CD8-positive, alpha-beta memory T cell (primary cell): ENCODE measurements at regions not wholly inside any gene's neighbourhood (a gene's known extent, or its start where the extent isn't known, plus 50 kb on each side); places are given as distances from the start of the nearest gene placed in this dataset.

Experiments
- CTCF ChIA-PET: fragments of 350-600 bp; sonication (Branson Sonifier 250); formaldehyde crosslinking; loops from one replicate; lab custom pipeline; 2021; ENCODE audit warnings: antibody characterized with exemption; lab: Charles Lee
- POLR2A ChIA-PET: fragments of 350-600 bp; sonication (Branson Sonifier 250); formaldehyde crosslinking; loops from one replicate; lab custom pipeline; 2021; ENCODE audit warnings: antibody characterized with exemption; lab: Charles Lee
- DNase-seq, 5 donors: peaks; one replicate each; pipeline versions ENCODE4 v3.0.0 to v3.0.0-alpha.2; 2020 to 2022; ENCODE audit warnings: mixed read lengths in 1 of 5
- H3K27ac ChIP-seq: one replicate; pipeline ENCODE4 v1.7.0; 2013; ENCODE audit warnings: low read depth, mild to moderate bottlenecking, low read length, moderate library complexity
- H3K27me3 ChIP-seq: 2 replicates; pipeline ENCODE4 v1.7.0; 2013; ENCODE audit warnings: low read length, mild to moderate bottlenecking; ENCODE audit not compliant: insufficient read depth, poor library complexity, severe bottlenecking
- H3K36me3 ChIP-seq: 2 replicates; pipeline ENCODE4 v1.7.0; 2013; ENCODE audit warnings: mild to moderate bottlenecking, low read length, moderate library complexity; ENCODE audit not compliant: insufficient read depth
- H3K4me1 ChIP-seq: 2 replicates; pipeline ENCODE4 v1.7.0; 2013; ENCODE audit warnings: mild to moderate bottlenecking, low read length, moderate library complexity; ENCODE audit not compliant: insufficient read depth
- H3K4me3 ChIP-seq: 2 replicates; pipeline ENCODE4 v1.7.0; 2013; ENCODE audit warnings: mild to moderate bottlenecking, low read length
- H3K9me3 ChIP-seq: 2 replicates; pipeline ENCODE4 v1.7.0; 2013; ENCODE audit warnings: mild to moderate bottlenecking, low read length
- H3K27ac Mint-ChIP-seq, 8 donors: one replicate each; pipeline ENCODE4 v1.8.0; 2020 to 2021; ENCODE audit warnings: mixed read lengths in 8 of 8, mild to moderate bottlenecking in 6 of 8, inconsistent platforms in 3 of 8, moderate library complexity in 3 of 8
- H3K27me3 Mint-ChIP-seq, 2 donors: one replicate each; pipeline ENCODE4 v1.8.0; 2020 to 2021; ENCODE audit warnings: mixed read lengths in 2 of 2, mild to moderate bottlenecking in 1 of 2, moderate library complexity in 1 of 2
- H3K36me3 Mint-ChIP-seq, 3 donors: one replicate each; pipeline ENCODE4 v1.8.0; 2020 to 2021; ENCODE audit warnings: mixed read lengths in 3 of 3, inconsistent platforms in 1 of 3, mild to moderate bottlenecking in 1 of 3
- H3K4me1 Mint-ChIP-seq, 3 donors: one replicate each; pipeline ENCODE4 v1.8.0; 2020 to 2021; ENCODE audit warnings: mixed read lengths in 3 of 3, inconsistent platforms in 1 of 3, mild to moderate bottlenecking in 1 of 3
- H3K4me3 Mint-ChIP-seq, 7 donors: one replicate each; pipeline ENCODE4 v1.8.0; 2020 to 2021; ENCODE audit warnings: mixed read lengths in 7 of 7, mild to moderate bottlenecking in 6 of 7, moderate library complexity in 4 of 7, inconsistent platforms in 2 of 7
- H3K9me3 Mint-ChIP-seq, 5 donors: one replicate each; pipeline ENCODE4 v1.8.0; 2020 to 2022; ENCODE audit warnings: mixed read lengths in 5 of 5, mild to moderate bottlenecking in 3 of 5, moderate library complexity in 2 of 5, inconsistent platforms in 1 of 5

GRCh38 chrX:148204195-148204594, 223.1 kb downstream of the FMR1NB start:
- Histone ChIP-seq H3K4me1 (no peaks in the 10 kb centered on the region), H3K4me3 (no peak overlapping the region), H3K9me3 (no peaks in the 10 kb centered on the region), H3K36me3 (no peaks in the 10 kb centered on the region), H3K27ac (no peak overlapping the region), H3K27me3 (no peaks in the 10 kb centered on the region)
- H3K4me1 Mint-ChIP-seq = peaks cover 0 to 5% (median 0%) of the 10 kb centered on the region in 3 donors
- H3K4me3 Mint-ChIP-seq = peak overlapping the region in 1 of 7 donors; percentile 29
- ChIA-PET POLR2A (interaction anchor here (0.8 kb wide), 1 partner anchor 296 kb away, joined by 4 read pairs; no protein-coding TSS in a partner anchor), CTCF (no interaction called here)
- no peaks in the 10 kb centered on the region for H3K36me3 Mint-ChIP-seq
- peak overlapping the region in 1 of 8 donors; percentile 34 for H3K27ac Mint-ChIP-seq
- H3K9me3 Mint-ChIP-seq = peaks cover 0 to 5% (median 0%) of the 10 kb centered on the region in 5 donors
- DNase-seq = no peak
- peaks cover 0 to 3% of the 10 kb centered on the region in 2 donors for H3K27me3 Mint-ChIP-seq

DNA sequence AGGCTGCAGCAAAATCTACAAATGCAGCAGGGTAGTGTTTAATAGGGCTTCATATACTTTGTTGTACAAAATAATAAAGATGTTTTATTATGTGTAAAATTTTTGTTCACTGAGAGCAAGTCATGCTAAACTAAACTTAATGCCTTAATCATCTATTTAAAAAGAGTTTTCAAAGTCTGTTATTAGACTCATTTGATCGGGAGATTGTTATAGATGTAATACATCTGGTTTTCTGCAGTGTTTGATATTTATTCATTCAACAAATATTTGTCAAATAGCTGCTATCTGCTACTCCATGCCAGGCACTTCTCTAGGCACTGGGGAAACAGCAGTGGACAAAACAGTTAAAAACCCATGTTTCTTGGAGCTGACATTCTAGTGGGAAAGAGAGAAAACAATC, 233.6 kb downstream of the FMR1NB start:
- Mint-ChIP-seq H3K9me3 (no peaks in the 10 kb centered on the region), H3K27me3 (peaks cover 0 to 2% of the 10 kb centered on the region in 2 donors), H3K4me3 (no peak overlapping the region), H3K27ac (no peak overlapping the region), H3K4me1 (no peaks in the 10 kb centered on the region), H3K36me3 (peaks cover 0 to under 1% (median 0%) of the 10 kb centered on the region in 3 donors)
- no peak overlapping the region for H3K4me3 ChIP-seq
- H3K4me1 ChIP-seq = no peaks in the 10 kb centered on the region
- CTCF ChIA-PET = no interaction called here
- no peaks in the 10 kb centered on the region for H3K36me3 ChIP-seq
- POLR2A ChIA-PET = no interaction called here
- no peaks in the 10 kb centered on the region for H3K27me3 ChIP-seq
- H3K27ac ChIP-seq = no peak overlapping the region
- no peak for DNase-seq
- no peaks in the 10 kb centered on the region for H3K9me3 ChIP-seq

- H3K36me3 ChIP-seq = no peaks in the 10 kb centered on the region
- Mint-ChIP-seq H3K4me3 (no peak overlapping the region), H3K36me3 (no peaks in the 10 kb centered on the region), H3K27me3 (peaks cover 0 to 2% of the 10 kb centered on the region in 2 donors), H3K9me3 (no peaks in the 10 kb centered on the region), H3K27ac (no peak overlapping the region), H3K4me1 (no peaks in the 10 kb centered on the region)
- no peak for DNase-seq
- H3K27ac ChIP-seq = no peak overlapping the region
- no peaks in the 10 kb centered on the region for H3K9me3 ChIP-seq
- H3K27me3 ChIP-seq = no peaks in the 10 kb centered on the region
- H3K4me1 ChIP-seq = no peaks in the 10 kb centered on the region
- ChIA-PET CTCF (no interaction called here), POLR2A (no interaction called here)
- H3K4me3 ChIP-seq = no peak overlapping the region
These were observed 234.6 kb downstream of the FMR1NB start for GRCh38 chrX:148215726-148216125.

DNA sequence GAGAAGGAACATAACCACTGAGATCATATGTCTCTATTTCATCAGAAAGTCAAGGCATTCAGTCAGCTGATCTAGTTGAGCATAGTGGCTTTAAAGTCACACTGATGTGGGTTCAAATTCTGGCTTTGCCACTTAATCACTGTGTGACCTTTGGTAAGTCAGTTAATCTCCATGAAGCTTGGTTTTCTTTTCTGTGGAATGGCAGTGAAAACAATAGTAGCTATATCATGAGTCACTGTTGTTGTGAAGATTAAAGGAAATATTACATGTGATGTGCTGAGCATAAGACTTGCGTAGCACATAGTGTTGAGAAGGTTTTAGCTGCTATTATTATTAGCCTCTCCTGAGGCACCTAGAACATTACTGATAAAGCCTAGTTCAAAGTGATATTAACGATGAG, 242.2 kb downstream of the FMR1NB start:
- Mint-ChIP-seq H3K4me1 (no peaks in the 10 kb centered on the region), H3K9me3 (no peaks in the 10 kb centered on the region), H3K36me3 (no peaks in the 10 kb centered on the region), H3K27ac (no peak overlapping the region), H3K4me3 (no peak overlapping the region), H3K27me3 (peaks cover 0 to 1% of the 10 kb centered on the region in 2 donors)
- ChIA-PET POLR2A (no interaction called here), CTCF (no interaction called here)
- no peaks in the 10 kb centered on the region for H3K36me3 ChIP-seq
- no peak for DNase-seq
- no peaks in the 10 kb centered on the region for H3K27me3 ChIP-seq
- no peaks in the 10 kb centered on the region for H3K4me1 ChIP-seq
- no peaks in the 10 kb centered on the region for H3K9me3 ChIP-seq
- H3K4me3 ChIP-seq = no peak overlapping the region
- H3K27ac ChIP-seq = no peak overlapping the region

DNA sequence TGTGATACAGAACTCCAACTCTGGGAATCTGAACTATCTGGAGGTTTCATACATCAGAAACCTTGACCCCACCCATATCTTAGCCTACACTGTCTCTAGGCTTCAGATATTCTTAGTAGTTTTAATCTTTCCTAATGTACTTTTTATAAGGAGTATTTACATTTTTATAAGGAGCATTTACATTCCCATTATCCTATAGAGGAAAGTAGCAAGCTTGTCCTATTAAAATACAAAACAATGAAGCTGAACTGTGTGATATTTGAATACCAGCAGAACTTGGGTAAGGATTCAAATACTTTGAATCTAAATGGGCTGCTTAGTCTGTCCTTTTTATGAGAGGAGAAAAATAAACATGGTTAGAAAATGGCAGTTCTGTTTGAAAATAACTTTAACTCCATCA, 247.4 kb downstream of the FMR1NB start:
- no peak for DNase-seq
- H3K36me3 ChIP-seq = no peaks in the 10 kb centered on the region
- Mint-ChIP-seq H3K4me3 (no peak overlapping the region), H3K27me3 (peaks cover 2 to 8% of the 10 kb centered on the region in 2 donors), H3K27ac (no peak overlapping the region), H3K4me1 (no peaks in the 10 kb centered on the region), H3K9me3 (no peaks in the 10 kb centered on the region), H3K36me3 (no peaks in the 10 kb centered on the region)
- H3K4me1 ChIP-seq = no peaks in the 10 kb centered on the region
- CTCF ChIA-PET = no interaction called here
- H3K4me3 ChIP-seq = no peak overlapping the region
- POLR2A ChIA-PET = no interaction called here
- H3K27me3 ChIP-seq = no peaks in the 10 kb centered on the region
- H3K27ac ChIP-seq = no peak overlapping the region
- H3K9me3 ChIP-seq = no peaks in the 10 kb centered on the region

DNA sequence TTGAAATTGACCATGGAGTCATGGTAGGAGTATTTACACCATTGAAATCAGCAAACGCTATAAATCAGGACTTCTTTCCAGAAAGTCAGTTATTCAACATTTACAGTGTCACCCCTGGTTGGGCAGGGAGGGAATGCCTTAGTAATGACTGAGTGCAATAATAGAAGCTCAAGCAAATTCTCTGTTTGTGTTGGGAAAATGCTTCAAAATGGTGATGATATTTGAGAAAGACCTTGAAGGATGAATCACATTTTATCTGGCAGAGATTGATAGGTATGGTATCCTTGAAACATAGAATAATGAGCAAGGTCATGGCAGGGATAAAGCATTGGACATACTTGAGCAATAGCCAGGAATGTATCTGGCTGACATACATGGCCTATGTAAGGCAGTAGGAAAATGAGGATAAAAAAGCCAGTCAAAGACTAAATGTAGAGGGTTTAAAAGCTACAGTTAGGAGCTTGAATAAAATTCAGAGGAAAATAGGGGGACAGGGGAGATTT, 248.7 kb downstream of the FMR1NB start:
- Histone ChIP-seq H3K9me3 (no peaks in the 10 kb centered on the region), H3K4me3 (no peak overlapping the region), H3K4me1 (no peaks in the 10 kb centered on the region), H3K27ac (no peak overlapping the region), H3K27me3 (no peaks in the 10 kb centered on the region), H3K36me3 (no peaks in the 10 kb centered on the region)
- Mint-ChIP-seq H3K27me3 (peaks cover 2 to 10% of the 10 kb centered on the region in 2 donors), H3K4me3 (no peak overlapping the region), H3K9me3 (no peaks in the 10 kb centered on the region), H3K36me3 (no peaks in the 10 kb centered on the region), H3K4me1 (no peaks in the 10 kb centered on the region), H3K27ac (no peak overlapping the region)
- ChIA-PET CTCF (no interaction called here), POLR2A (no interaction called here)
- no peak for DNase-seq

DNA sequence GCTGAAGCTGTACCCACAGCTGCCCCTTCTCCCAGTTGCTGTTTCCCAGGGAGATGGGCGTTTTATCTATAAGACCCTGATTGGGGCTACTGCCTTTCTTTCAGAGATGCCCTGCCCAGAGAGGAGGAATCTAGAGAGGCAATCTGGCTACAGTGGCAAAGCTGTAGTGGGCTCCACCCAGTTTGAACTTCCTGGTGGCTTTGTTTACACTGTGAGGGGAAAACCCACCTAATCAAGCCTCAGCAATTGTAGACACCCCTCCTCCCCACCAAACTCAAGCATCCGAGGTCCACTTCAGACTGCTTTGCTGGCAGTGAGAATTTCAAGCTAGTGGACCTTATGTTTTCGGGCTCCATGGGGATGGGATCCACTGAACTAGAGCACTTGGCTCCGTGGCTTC, 240.4 kb upstream of the AFF2 start:
- H3K27me3 ChIP-seq = no peaks in the 10 kb centered on the region
- no peak overlapping the region for H3K27ac Mint-ChIP-seq
- peaks cover 9 to 14% (median 13%) of the 10 kb centered on the region in 5 donors for H3K9me3 Mint-ChIP-seq
- H3K4me3 ChIP-seq = no peak overlapping the region
- no peak overlapping the region for H3K4me3 Mint-ChIP-seq
- no peak overlapping the region for H3K27ac ChIP-seq
- POLR2A ChIA-PET = no interaction called here
- CTCF ChIA-PET = no interaction called here
- H3K4me1 Mint-ChIP-seq = peaks cover 3 to 15% (median 3%) of the 10 kb centered on the region in 3 donors
- no peak for DNase-seq
- no peaks in the 10 kb centered on the region for H3K36me3 ChIP-seq
- peaks cover 0 to 5% (median 4%) of the 10 kb centered on the region in 3 donors for H3K36me3 Mint-ChIP-seq
- no peaks in the 10 kb centered on the region for H3K9me3 ChIP-seq
- H3K4me1 ChIP-seq = no peaks in the 10 kb centered on the region
- no peaks in the 10 kb centered on the region for H3K27me3 Mint-ChIP-seq

GRCh38 chrX:148265829-148266228, 234.6 kb upstream of the AFF2 start:
- Histone ChIP-seq H3K9me3 (no peaks in the 10 kb centered on the region), H3K4me1 (no peaks in the 10 kb centered on the region), H3K27ac (no peak overlapping the region), H3K36me3 (no peaks in the 10 kb centered on the region), H3K4me3 (no peak overlapping the region), H3K27me3 (no peaks in the 10 kb centered on the region)
- Mint-ChIP-seq H3K27me3 (no peaks in the 10 kb centered on the region), H3K9me3 (peaks cover 4 to 9% (median 8%) of the 10 kb centered on the region in 5 donors), H3K27ac (no peak overlapping the region), H3K4me3 (no peak overlapping the region), H3K4me1 (peaks cover 9 to 17% (median 14%) of the 10 kb centered on the region in 3 donors), H3K36me3 (peaks cover 0 to 4% (median 0%) of the 10 kb centered on the region in 3 donors)
- ChIA-PET CTCF (no interaction called here), POLR2A (no interaction called here)
- DNase-seq = no peak
